ENCODE measurements at regions not wholly inside any gene's neighbourhood (a gene's known extent, or its start where the extent isn't known, plus 50 kb on each side); places are given as distances from the start of the nearest gene placed in this dataset.
A peak's percentile ranks its signal among the peaks of the same experiment; 100 is the strongest.
"Not testable (repeated sequence)": the region's sequence is repeated elsewhere in the genome, so short reads cannot be mapped to it uniquely, and the experiment has no call there.

- no peak for DNase-seq (ENCODE audit: low read depth in 4 of 4, low spot score in 3 of 4)
Measured at GRCh38 chr1:201719812-201720521, 109.0 kb upstream of the IPO9 start.

GRCh38 chr1:201720522-201720844 is 108.5 kb upstream of the IPO9 start:
- no peak for DNase-seq (ENCODE audit: low read depth in 4 of 4, low spot score in 3 of 4)

- DNase-seq (ENCODE audit: low read depth in 4 of 4, low spot score in 3 of 4) = no peak
Measured at GRCh38 chr1:201721082-201722049, 107.6 kb upstream of the IPO9 start.

GRCh38 chr1:201724039-201724765 is 104.8 kb upstream of the IPO9 start:
- no peak for DNase-seq (ENCODE audit: low read depth in 4 of 4, low spot score in 3 of 4)

DNA sequence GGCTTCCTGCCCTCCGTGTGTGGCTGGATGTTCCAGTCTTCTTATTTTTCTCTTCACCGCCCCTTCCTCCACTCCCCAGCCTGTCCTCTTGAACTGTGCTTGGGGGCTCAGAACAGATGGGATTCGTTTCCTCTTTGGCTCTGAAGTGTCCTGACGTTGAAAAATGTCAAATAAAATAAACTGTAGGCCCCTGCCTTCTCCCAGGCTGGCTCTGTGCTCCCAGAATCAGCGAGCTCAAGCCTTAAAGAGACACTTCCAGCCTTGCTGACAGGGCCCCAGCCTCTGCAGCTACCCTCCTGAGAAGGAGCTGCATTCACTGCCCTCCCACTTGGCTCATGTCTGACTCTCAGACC is 104.2 kb upstream of the IPO9 start:
- DNase-seq (ENCODE audit: low read depth in 4 of 4, low spot score in 3 of 4) = peak in 3 of 4 donors; percentile 70 to 78 (median 75)

DNA sequence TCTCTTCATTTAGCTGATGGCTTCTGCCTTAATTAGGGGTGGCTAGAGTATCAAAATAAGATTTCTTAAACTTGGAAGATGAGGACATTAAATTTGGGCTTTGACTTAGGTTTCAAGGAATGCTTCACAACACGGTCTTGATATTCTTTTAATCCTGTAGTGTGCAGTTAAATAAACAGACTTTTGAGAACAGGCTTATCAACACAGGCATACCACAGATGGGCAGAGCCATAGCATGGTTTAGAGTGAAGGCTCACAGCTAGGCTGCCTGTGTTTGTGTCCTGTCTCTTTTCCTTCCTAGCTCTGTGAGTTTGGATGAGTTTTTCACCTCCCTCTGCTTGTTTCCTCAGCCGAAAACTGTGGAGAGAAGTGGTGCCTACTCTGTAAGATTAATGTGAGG is 102.3 kb upstream of the IPO9 start:
- no peak for DNase-seq (ENCODE audit: low read depth in 4 of 4, low spot score in 3 of 4)

GRCh38 chr1:201728731-201729130 is 100.2 kb upstream of the IPO9 start:
- no peak for DNase-seq (ENCODE audit: low read depth in 4 of 4, low spot score in 3 of 4)

DNA sequence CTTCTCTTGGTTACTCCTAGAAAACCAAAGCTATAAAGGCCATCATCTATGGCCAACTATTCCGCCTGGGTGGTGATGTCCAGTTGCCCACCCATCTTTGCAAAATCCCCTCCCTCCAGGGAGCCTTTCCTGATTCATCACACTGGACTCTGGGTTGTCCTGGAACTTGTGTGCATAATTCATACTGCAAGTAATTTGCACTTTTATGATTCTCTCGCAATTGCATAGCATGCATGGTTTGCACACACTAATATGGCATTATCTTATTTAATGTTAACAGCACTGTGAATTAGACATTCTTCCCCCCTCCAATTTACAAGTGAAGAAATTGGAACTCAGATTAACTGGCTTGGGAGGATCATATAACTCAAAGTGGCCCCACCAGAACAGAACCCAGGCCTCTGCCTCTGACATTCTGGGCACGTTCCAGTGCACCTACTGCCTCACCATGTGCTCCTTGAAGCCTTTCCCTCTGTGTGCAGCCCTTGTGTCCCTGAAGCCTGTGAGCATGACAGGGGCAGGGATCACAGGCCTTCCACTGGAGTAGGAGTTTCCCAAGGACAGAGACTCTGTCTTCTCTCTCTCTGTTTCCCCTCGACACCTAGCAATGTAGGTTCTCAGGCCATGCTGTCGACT is 98.9 kb upstream of the IPO9 start:
- no peak for DNase-seq (ENCODE audit: low read depth in 4 of 4, low spot score in 3 of 4)

DNA sequence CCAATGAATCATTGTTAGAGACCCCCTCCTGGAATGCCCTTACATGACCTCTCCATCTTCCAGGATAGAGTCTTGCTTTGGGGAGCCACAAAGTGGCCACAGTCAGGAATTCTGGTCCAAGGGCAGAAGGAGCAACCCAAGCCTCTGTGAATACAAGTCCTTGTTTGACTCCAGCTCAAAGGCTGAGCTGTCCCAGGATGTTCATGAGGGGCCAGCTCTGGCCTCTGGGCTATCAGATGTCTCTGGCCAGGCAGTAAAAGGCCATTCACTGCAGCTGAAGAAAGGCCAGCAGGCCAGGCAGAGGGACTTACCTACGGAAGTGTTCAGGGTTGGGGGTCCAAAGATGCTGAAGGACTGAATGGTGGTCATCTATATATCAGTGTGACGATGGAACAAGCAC is 98.3 kb upstream of the IPO9 start:
- DNase-seq (ENCODE audit: low read depth in 4 of 4, low spot score in 3 of 4) = no peak

GRCh38 chr1:201731142-201731541 is 97.8 kb upstream of the IPO9 start:
- no peak for DNase-seq (ENCODE audit: low read depth in 4 of 4, low spot score in 3 of 4)

DNA sequence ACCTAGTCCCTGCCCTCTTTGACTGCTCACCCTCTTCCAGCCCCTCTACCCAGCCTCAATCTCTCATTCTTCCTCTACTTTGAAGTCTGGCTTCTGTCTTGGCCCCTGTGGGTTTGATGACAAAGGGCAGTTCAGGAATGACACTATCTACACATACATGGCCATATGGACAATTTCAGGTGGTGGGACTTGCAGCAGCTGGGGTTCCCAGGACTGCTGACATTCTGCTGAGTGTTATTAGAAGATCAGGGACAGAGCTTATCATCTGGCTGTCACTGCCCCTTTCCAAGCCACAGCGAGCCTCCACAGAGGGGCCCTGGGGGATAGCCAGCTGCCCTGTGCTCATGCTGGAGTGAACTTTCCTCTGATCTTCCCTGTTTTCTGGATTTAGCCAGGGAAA is 97.4 kb upstream of the IPO9 start:
- no peak for DNase-seq (ENCODE audit: low read depth in 4 of 4, low spot score in 3 of 4)

DNA sequence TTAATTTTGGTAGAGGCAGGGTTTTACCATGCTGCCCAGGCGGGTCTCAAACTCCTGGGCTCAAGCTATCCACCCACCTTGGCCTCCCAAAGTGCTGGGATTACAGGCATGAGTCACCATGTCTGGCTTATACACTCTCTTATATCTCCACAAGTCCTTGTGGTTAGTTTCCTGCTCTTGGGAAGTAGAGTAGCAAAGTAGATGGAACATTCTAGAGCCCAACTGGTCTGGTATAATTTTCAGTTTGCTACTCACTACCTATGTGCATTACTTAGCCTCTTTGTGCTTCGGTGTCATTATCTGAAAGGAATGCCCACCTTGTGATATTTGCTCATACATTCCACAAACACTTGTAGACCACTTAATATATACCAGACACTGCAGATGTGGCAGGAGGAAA is 96.6 kb upstream of the IPO9 start:
- no peak for DNase-seq (ENCODE audit: low read depth in 4 of 4, low spot score in 3 of 4)

GRCh38 chr1:201734221-201734620 is 94.7 kb upstream of the IPO9 start:
- DNase-seq (ENCODE audit: low read depth in 4 of 4, low spot score in 3 of 4) = not testable (repeated sequence)

DNA sequence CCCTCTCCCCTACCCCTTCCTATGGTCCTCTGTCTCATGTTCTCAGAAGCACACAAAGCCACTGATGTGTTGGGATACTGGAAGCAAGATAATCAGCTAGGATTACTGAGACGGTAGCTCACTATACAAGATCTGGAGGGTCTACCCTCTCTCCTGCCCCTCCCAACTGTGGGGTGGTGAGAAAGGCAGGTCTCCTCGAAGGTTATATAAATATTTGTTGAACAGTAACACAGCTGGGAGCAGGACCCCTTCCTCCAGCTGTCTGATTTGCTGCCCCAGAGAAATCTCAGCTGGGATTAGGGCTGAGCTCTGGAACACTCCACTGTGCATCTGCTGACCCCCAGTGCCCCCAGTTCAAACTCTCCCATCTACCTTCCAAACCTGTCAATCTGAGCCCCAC is 94.2 kb upstream of the IPO9 start:
- DNase-seq (ENCODE audit: low read depth in 4 of 4, low spot score in 3 of 4) = no peak

DNA sequence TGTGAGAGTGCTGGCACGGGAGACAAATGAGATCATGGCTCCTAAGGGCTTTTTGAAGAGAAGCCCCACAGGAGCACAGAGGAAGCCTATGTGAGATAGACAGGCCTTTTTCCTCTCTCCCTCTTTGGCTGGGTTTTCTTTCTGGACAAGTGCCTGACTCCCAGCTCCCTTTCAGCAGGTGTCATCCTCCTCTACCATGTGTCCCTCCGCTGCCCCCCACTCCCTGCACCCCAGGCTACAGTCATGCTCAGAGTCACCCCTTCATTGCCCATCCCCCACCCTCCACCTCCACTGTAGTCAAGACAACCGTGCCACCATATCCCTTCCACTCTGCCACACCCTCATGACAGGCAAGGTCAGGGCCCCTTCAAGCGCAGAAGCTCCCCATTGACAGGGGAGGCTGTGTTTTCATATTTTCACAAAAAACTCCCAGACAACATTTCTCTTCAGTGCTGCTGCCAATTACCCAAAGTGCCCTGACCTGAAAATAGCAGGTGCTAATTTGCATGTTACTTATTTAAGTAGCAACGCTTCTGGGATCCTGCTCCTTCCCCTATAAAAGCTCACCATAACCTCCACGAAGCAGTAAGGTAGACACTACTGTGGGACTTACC is 92.1 kb upstream of the IPO9 start:
- no peak for DNase-seq (ENCODE audit: low read depth in 4 of 4, low spot score in 3 of 4)

DNA sequence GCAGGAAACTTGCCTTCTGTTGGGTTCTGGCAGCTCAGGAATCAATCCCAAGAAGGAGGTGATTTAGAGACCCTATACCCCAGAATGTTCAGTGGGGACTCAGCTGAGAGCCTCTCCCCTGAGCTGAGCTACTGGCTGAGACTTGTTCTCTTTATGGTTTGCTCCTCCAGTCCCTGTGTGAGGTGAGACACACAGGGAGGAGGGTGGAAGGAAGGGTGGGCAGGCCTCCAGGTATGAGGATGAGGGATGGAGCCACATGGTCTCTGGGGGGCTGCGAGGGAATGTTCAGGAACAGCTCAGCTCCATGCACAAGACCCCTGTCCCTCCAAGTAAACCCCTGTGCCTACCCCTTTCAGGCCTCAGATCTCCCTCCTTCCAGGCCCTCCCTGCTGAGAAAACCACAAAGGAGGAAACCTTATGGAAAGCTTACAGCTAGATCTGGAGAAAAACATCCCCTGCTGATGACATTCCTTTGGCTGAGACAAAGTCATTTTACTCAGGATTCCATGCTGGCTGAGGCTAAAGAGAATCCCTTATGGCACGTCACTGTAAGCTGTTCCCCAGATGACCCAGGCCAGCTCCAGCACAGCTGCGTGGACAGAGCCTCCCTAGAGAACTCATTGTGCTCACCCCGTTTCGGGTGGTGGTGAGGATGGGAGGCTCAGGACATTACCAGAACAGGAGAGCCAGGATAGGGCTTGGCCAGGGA is 91.5 kb upstream of the IPO9 start:
- no peak for DNase-seq (ENCODE audit: low read depth in 4 of 4, low spot score in 3 of 4)

DNA sequence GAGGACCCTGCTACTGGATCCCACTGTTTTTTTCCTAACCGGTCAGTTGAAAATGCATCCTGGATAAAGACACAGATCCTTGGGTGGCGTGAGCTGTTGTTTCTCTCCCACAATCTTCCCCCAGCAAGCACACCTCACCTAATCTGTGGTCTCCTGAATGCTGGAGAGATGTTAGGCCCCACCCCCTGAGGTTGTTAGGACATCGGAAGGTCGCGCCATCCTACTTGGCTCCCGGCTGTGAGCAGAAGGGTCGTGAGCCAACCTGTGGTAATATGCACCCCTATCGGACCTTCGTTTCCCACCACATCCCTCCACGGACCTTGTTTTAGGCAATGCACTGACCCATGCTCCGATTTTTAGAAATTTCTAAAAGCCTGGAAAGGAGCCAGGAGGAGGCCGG is 89.9 kb upstream of the IPO9 start:
- no peak for DNase-seq (ENCODE audit: low read depth in 4 of 4, low spot score in 3 of 4)

DNA sequence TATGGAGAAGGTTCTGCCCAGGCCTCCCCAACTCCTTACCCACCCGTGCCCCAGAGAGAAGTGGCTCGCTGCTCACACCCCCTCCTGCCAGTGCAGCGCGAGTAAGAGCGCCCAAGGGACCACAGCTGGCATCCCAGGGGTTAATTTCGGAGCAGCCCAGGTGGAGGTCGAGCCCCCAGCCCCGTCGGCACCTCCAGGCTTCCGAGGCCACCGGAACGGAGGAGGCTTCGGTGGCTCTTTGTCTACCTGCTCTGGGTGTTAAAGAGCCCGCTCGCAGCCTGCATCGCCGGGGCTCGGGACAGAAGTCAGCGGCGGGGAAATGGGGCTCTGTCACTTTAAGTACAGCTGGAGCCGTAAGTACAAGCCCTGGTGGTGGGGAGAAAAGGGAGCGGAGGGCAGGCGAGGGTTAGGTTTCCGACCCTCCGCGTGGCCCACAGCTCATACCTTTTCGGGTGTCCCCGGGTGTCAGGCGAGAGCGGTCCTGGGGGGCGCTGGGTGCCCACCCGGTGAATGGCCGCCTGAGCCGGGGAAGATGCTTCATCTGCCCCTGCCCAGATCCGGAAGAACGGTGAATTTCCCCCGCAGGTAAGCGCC is 89.4 kb upstream of the IPO9 start:
- no peak for DNase-seq (ENCODE audit: low read depth in 4 of 4, low spot score in 3 of 4)

GRCh38 chr1:201740086-201740541 is 88.8 kb upstream of the IPO9 start:
- no peak for DNase-seq (ENCODE audit: low read depth in 4 of 4, low spot score in 3 of 4)

Measured in right renal pelvis (tissue), 4 donors.